SU-DHL-6 (cell line): ENCODE measurements at regions not wholly inside any gene's neighbourhood (a gene's known extent, or its start where the extent isn't known, plus 50 kb on each side); places are given as distances from the start of the nearest gene placed in this dataset.

Experiments used
- H2AFZ ChIP-seq: fragments of 200-600 bp; sonication (generic); 2 replicates; pipeline ENCODE4 v1.6.1; 2014; ENCODE audit warnings: low read depth, mild to moderate bottlenecking, moderate library complexity, mixed read lengths, antibody characterized with exemption, low read length; ENCODE audit not compliant: severe bottlenecking
- H3F3A ChIP-seq: fragments of 200-600 bp; shearing (Covaris generic); 2 replicates; pipeline ENCODE4 v1.6.0; 2016; ENCODE audit warnings: antibody characterized with exemption, mild to moderate bottlenecking; ENCODE audit not compliant: insufficient read depth
- H3K27ac ChIP-seq: fragments of 200-600 bp; sonication (generic); 2 replicates; pipeline ENCODE4 v1.5.1; 2016; ENCODE audit warnings: low read depth, mild to moderate bottlenecking, low read length, moderate library complexity, mixed read lengths
- H3K27me3 ChIP-seq: fragments of 200-600 bp; sonication (generic), shearing (Covaris generic); 2 replicates; pipeline ENCODE4 v1.6.0; 2014; ENCODE audit warnings: mild to moderate bottlenecking, low read length
- H3K36me3 ChIP-seq: fragments of 200-600 bp; sonication (generic); 2 replicates; pipeline ENCODE4 v1.6.1; 2014; ENCODE audit warnings: mild to moderate bottlenecking, low read length, mixed read lengths
- H3K4me2 ChIP-seq: fragments of 300-600, 200-600 bp; shearing (Covaris generic), sonication (generic); 2 replicates; pipeline ENCODE4 v1.6.0; 2014; ENCODE audit warnings: low read length, low read depth, mild to moderate bottlenecking; ENCODE audit not compliant: poor library complexity, severe bottlenecking
- H3K4me3 ChIP-seq: fragments of 200-600 bp; sonication (generic); 2 replicates; pipeline ENCODE4 v1.5.1; 2014; ENCODE audit warnings: antibody characterized with exemption, low read length, mild to moderate bottlenecking, mixed read lengths; ENCODE audit not compliant: insufficient read depth, poor library complexity, severe bottlenecking
- H3K79me2 ChIP-seq: fragments of 200-600 bp; sonication (generic); 2 replicates; pipeline ENCODE4 v1.6.1; 2014; ENCODE audit warnings: mild to moderate bottlenecking, low read length, moderate library complexity; ENCODE audit not compliant: insufficient read depth
- H3K9ac ChIP-seq: fragments of 200-600 bp; sonication (generic); 2 replicates; pipeline ENCODE4 v1.7.0; 2014; ENCODE audit warnings: mild to moderate bottlenecking, low read length
- H3K9me2 ChIP-seq: fragments of 200-600 bp; sonication (generic); replicated peaks from 2 replicates; pipeline ENCODE4 v1.6.1; 2014; ENCODE audit warnings: low read length; ENCODE audit not compliant: insufficient read depth
- H3K9me3 ChIP-seq: fragments of 200-600 bp; sonication (generic); 2 replicates; pipeline ENCODE4 v1.6.1; 2014; ENCODE audit warnings: low read length, mixed read lengths; ENCODE audit not compliant: insufficient read depth
- H4K20me1 ChIP-seq: fragments of 200-600 bp; sonication (generic); 2 replicates; pipeline ENCODE4 v1.6.1; 2014; ENCODE audit warnings: low read depth, mild to moderate bottlenecking, antibody characterized with exemption, low read length, moderate library complexity, mixed read lengths
- EZH2phosphoT487 ChIP-seq: fragments of 200-600 bp; sonication (generic), shearing (Covaris generic); conservative IDR thresholded peaks from 2 replicates; pipeline ENCODE4 v1.6.1; 2018; ENCODE audit warnings: mild to moderate bottlenecking, antibody characterized with exemption, low read length, moderate library complexity, mixed read lengths
- TF ChIP-seq, protein P1 (sequence below): fragments of 200-600 bp; sonication (generic); IDR thresholded peaks from one replicate; pipeline ENCODE4 v1.5.1; 2017; ENCODE audit warnings: antibody characterized with exemption, mild to moderate bottlenecking, low read length, moderate library complexity; ENCODE audit not compliant: insufficient read depth, poor library complexity, severe bottlenecking

DNA sequence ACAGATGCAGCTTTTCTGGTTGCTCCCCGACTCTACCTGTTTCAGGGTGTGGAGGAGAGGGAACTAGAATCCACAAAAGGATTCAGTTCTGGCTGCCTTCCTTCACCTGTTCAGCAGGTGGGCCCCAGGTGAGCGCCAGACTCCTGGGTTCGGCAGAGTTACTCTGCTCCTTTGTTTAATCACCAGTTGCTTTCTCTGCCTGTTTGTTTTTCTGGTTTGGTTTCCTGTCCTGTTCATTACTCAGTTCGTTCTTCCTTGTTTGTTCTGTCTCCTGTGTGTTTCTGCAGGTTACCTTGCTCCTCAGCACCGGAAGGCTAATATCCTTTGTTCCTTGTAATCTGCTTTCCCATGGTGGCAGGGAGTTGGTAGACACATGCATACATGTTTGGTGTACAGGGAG is 508.5 kb upstream of the ATP11B start:
- Histone ChIP-seq H3K36me3 (no peaks in the 10 kb centered on the region), H3K4me2 (no peak overlapping the region)

DNA sequence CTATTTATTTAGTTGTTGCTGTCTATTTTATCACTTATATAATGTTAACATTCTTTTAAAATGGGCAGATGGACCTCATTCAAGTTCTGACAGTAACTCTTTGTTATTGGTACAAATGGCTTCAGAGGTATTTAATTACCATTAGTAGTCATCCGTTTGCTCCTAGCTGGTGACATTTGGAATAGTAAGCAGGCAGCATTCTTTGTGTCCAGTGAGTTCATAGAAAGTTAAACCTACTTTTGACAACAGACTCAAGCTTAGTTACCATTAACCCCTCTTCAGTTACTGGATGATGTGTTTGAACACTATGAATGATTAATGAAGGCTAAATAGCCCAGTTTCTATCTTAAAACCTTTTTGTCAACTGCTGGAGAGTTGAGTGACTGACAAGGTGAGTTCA is 500.7 kb upstream of the ATP11B start:
- no peak for TF ChIP-seq EZH2phosphoT487
- TF ChIP-seq, protein P1, sequence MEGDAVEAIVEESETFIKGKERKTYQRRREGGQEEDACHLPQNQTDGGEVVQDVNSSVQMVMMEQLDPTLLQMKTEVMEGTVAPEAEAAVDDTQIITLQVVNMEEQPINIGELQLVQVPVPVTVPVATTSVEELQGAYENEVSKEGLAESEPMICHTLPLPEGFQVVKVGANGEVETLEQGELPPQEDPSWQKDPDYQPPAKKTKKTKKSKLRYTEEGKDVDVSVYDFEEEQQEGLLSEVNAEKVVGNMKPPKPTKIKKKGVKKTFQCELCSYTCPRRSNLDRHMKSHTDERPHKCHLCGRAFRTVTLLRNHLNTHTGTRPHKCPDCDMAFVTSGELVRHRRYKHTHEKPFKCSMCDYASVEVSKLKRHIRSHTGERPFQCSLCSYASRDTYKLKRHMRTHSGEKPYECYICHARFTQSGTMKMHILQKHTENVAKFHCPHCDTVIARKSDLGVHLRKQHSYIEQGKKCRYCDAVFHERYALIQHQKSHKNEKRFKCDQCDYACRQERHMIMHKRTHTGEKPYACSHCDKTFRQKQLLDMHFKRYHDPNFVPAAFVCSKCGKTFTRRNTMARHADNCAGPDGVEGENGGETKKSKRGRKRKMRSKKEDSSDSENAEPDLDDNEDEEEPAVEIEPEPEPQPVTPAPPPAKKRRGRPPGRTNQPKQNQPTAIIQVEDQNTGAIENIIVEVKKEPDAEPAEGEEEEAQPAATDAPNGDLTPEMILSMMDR: no peak
- H3K36me3 ChIP-seq: no peaks in the 10 kb centered on the region

More for the DNA sequence above, 508.5 kb upstream of the ATP11B start:
- H3K9me2 ChIP-seq: no peaks in the 10 kb centered on the region
- H3K79me2 ChIP-seq: no peaks in the 10 kb centered on the region
- H3K9me3 ChIP-seq: no peaks in the 10 kb centered on the region
- no peak overlapping the region for H2AFZ ChIP-seq
- no peak overlapping the region for H3K9ac ChIP-seq
- no peaks in the 10 kb centered on the region for H3F3A ChIP-seq
- no peaks in the 10 kb centered on the region; the same call in 1 of the 2 replicates for H3K27me3 ChIP-seq
- H3K4me3 ChIP-seq: no peak overlapping the region
- TF ChIP-seq, protein P1: no peak
- no peak for TF ChIP-seq EZH2phosphoT487
- no peaks in the 10 kb centered on the region for H4K20me1 ChIP-seq
- no peak overlapping the region for H3K27ac ChIP-seq

DNA sequence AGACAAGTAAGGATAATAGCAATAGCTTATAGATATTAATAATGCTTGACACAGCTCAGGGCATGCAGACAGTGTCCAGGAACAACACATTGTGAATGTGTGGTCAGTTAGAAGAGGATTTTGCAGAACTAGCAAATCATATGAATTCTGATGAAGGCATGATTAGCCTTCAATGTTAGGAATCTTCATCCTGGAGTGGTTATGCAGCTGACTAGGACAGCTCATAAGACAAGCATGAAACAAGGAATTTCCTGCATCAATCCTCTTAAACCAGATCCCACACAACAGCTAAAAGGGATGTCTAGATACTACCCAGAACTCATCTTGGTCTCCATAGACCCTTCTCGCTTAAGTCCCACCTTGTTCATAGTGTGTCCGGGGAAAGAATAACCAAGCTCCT is 499.0 kb upstream of the ATP11B start:
- Histone ChIP-seq H3K36me3 (no peaks in the 10 kb centered on the region), H3K9me2 (no peaks in the 10 kb centered on the region), H3K27ac (no peak overlapping the region), H2AFZ (no peak overlapping the region), H3F3A (no peaks in the 10 kb centered on the region), H4K20me1 (no peaks in the 10 kb centered on the region), H3K4me3 (no peak overlapping the region), H3K27me3 (no peaks in the 10 kb centered on the region), H3K9ac (no peak overlapping the region), H3K79me2 (no peaks in the 10 kb centered on the region), H3K4me2 (no peak overlapping the region), H3K9me3 (no peaks in the 10 kb centered on the region)
- TF ChIP-seq EZH2phosphoT487: no peak
- TF ChIP-seq, protein P1: no peak

More for the DNA sequence above, 500.7 kb upstream of the ATP11B start:
- Histone ChIP-seq H3K9ac (no peak overlapping the region), H3K4me2 (no peak overlapping the region), H4K20me1 (no peaks in the 10 kb centered on the region), H2AFZ (no peak overlapping the region), H3K9me2 (no peaks in the 10 kb centered on the region), H3K4me3 (no peak overlapping the region), H3K27me3 (no peaks in the 10 kb centered on the region), H3K79me2 (no peaks in the 10 kb centered on the region), H3K9me3 (no peaks in the 10 kb centered on the region), H3K27ac (no peak overlapping the region), H3F3A (no peaks in the 10 kb centered on the region)
